ENCODE measurements at regions not wholly inside any gene's neighbourhood (a gene's known extent, or its start where the extent isn't known, plus 50 kb on each side); places are given as distances from the start of the nearest gene placed in this dataset.

GRCh38 chr13:106102786-106103185 lies 432.7 kb downstream of the EFNB2 start:
- H3K36me3 ChIP-seq, result no peaks in the 10 kb centered on the region
- H3K4me1 ChIP-seq (ENCODE audit: control insufficient read depth in 1 of 2, insufficient read depth in 1 of 2, low read depth in 1 of 2, low read length in 1 of 2), result no peaks in the 10 kb centered on the region

GRCh38 chr13:106101201-106101600 lies 434.3 kb downstream of the EFNB2 start:
- Histone ChIP-seq H3K27ac (no peak overlapping the region), H3K9me3 (no peaks in the 10 kb centered on the region), H3K36me3 (no peaks in the 10 kb centered on the region), H3K27me3 (no peaks in the 10 kb centered on the region), H3K4me1 (ENCODE audit: control insufficient read depth in 1 of 2, insufficient read depth in 1 of 2, low read depth in 1 of 2, low read length in 1 of 2) (no peaks in the 10 kb centered on the region), H3K4me3 (ENCODE audit: low read depth in 1 of 2, low read length in 1 of 2) (no peak overlapping the region)
- no peak for TF ChIP-seq CTCF (IDR thresholded peaks at IDR 0.05)

More at GRCh38 chr13:106102786-106103185, 432.7 kb downstream of the EFNB2 start:
- Histone ChIP-seq H3K9me3 (no peaks in the 10 kb centered on the region), H3K27ac (no peak overlapping the region), H3K4me3 (ENCODE audit: low read depth in 1 of 2, low read length in 1 of 2) (no peak overlapping the region), H3K27me3 (no peaks in the 10 kb centered on the region)
- no peak for TF ChIP-seq CTCF (IDR thresholded peaks at IDR 0.05)

GRCh38 chr13:106100171-106100919 lies 435.1 kb downstream of the EFNB2 start:
- Histone ChIP-seq H3K4me1 (ENCODE audit: control insufficient read depth in 1 of 2, insufficient read depth in 1 of 2, low read depth in 1 of 2, low read length in 1 of 2) (no peaks in the 10 kb centered on the region), H3K27ac (no peak overlapping the region)
- no peak for TF ChIP-seq CTCF (IDR thresholded peaks at IDR 0.05)

GRCh38 chr13:106099765-106100164 lies 435.7 kb downstream of the EFNB2 start:
- Histone ChIP-seq H3K4me1 (ENCODE audit: control insufficient read depth in 1 of 2, insufficient read depth in 1 of 2, low read depth in 1 of 2, low read length in 1 of 2) (no peaks in the 10 kb centered on the region), H3K4me3 (ENCODE audit: low read depth in 1 of 2, low read length in 1 of 2) (no peak overlapping the region), H3K27ac (no peak overlapping the region), H3K9me3 (no peaks in the 10 kb centered on the region), H3K27me3 (no peaks in the 10 kb centered on the region), H3K36me3 (no peaks in the 10 kb centered on the region)
- no peak for TF ChIP-seq CTCF (IDR thresholded peaks at IDR 0.05)

More at GRCh38 chr13:106100171-106100919, 435.1 kb downstream of the EFNB2 start:
- Histone ChIP-seq H3K9me3 (no peaks in the 10 kb centered on the region), H3K4me3 (ENCODE audit: low read depth in 1 of 2, low read length in 1 of 2) (no peak overlapping the region), H3K36me3 (no peaks in the 10 kb centered on the region), H3K27me3 (no peaks in the 10 kb centered on the region)

GRCh38 chr13:106098778-106099177 lies 436.7 kb downstream of the EFNB2 start:
- Histone ChIP-seq H3K4me1 (ENCODE audit: control insufficient read depth in 1 of 2, insufficient read depth in 1 of 2, low read depth in 1 of 2, low read length in 1 of 2) (no peaks in the 10 kb centered on the region), H3K4me3 (ENCODE audit: low read depth in 1 of 2, low read length in 1 of 2) (no peak overlapping the region), H3K27ac (no peak overlapping the region), H3K9me3 (no peaks in the 10 kb centered on the region), H3K27me3 (no peaks in the 10 kb centered on the region), H3K36me3 (no peaks in the 10 kb centered on the region)
- no peak for TF ChIP-seq CTCF (IDR thresholded peaks at IDR 0.05)

Measured in neutrophil (primary cell).